ENCODE measurements at regions not wholly inside any gene's neighbourhood (a gene's known extent, or its start where the extent isn't known, plus 50 kb on each side); places are given as distances from the start of the nearest gene placed in this dataset.

DNA sequence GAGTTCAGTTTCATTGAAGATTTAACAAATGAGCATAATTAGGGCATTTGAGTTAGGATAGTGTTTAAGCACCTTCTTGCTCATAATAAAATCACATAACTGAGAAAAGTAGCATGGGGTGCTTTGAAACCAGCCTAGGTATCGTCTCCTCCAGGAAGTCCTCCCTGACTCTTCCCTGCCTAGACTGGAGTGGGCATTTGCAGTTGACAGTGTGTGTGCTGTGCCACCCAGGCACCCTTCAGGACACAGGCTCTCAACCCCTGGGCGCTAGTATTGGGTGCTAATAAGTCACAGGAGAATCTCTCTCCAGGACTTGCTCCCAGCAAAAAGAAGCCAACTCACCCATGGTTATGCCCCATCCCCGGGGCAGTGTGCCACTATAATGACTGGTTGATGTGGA lies 584.1 kb downstream of the INSC start:
- DNase-seq (ENCODE audit: low read depth), result no peak

- no peak for DNase-seq (ENCODE audit: low read depth)
Measured at GRCh38 chr11:15699978-15700377, 585.3 kb downstream of the INSC start.

DNA sequence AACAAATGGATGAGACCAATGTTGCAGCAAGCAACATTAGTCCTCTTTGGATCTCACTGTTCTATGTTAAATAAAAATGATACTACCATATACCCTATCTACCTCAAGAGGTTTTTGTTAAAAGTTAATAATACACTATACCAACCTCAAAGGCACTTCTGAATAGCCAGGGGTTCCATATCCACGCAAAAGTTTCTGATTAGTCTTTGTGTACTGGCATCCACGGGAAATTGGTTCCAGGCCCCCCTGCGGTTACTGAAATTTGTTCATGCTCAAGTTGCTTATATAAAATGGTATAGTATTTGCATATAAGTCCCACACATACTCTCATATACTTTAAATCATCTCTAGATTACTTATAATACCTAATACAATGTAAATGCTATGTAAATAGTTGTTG lies 585.7 kb downstream of the INSC start:
- DNase-seq (ENCODE audit: low read depth), result no peak

- no peak for DNase-seq (ENCODE audit: low read depth)
Measured at GRCh38 chr11:15704064-15704463, 589.3 kb downstream of the INSC start.

- no peak for DNase-seq (ENCODE audit: low read depth)
Measured at GRCh38 chr11:15704556-15704955, 589.8 kb downstream of the INSC start.

DNA sequence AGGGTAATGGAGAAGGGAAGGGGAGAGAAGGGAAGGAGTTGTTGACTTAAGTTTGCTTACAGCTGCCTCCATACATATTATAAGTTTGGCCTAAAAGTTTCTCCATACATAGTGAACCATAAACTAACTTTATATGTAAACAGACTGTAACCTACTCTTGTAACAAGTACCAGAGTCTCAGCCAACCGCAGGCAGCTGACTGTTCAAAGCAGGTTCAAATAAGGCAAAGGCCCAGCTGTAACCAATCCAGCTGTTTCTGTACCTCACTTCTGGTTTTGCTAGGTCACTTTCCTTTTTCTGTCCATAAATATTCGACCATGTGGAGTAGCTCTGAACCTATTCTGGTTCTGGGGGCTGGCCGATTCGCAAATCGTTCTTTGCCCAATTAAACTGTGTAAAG lies 591.2 kb downstream of the INSC start:
- no peak for DNase-seq (ENCODE audit: low read depth)

GRCh38 chr11:15707194-15707593 lies 592.5 kb downstream of the INSC start:
- no peak for DNase-seq (ENCODE audit: low read depth)

DNA sequence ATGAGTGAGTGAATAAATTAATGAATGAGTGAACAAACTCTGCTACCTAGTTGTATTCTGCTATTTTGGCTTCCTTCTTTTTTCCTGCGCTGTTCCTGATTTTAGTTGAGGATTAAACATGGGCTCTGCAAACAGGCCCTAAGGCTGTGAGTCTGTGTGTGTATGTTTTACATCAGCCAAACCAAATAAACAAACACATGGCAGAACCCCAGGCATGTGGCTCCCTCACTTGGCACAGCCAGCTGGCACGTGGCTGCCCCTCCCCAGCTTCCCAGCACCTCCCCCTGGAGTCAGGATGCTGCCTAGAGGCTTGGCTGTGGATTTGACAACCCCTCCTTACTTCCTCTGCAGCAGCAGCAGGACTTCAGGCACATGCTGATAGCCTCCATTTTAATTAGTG lies 593.2 kb downstream of the INSC start:
- DNase-seq (ENCODE audit: low read depth), result no peak

GRCh38 chr11:15710580-15711275 lies 596.0 kb downstream of the INSC start:
- no peak for DNase-seq (ENCODE audit: low read depth)

DNA sequence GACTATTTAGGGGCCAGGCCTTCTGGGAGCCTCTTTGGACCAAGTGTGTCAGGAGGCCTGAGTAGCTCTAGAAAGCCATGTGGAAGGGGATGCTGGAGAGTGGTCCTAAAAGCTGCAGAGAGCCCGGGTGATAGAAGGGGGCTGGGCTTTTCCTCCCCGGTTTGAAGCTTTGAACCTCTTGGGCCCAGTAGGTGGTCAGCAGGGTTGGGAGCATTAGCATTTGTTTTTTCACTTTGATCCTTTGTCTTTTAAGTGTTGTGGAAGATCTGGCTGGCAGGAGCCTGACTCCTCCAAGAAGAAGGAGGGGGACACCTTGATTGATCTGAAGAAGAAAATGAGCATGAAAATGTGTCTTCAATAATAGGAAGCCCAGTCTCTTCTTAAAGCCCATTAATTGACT lies 596.6 kb downstream of the INSC start:
- no peak for DNase-seq (ENCODE audit: low read depth)

DNA sequence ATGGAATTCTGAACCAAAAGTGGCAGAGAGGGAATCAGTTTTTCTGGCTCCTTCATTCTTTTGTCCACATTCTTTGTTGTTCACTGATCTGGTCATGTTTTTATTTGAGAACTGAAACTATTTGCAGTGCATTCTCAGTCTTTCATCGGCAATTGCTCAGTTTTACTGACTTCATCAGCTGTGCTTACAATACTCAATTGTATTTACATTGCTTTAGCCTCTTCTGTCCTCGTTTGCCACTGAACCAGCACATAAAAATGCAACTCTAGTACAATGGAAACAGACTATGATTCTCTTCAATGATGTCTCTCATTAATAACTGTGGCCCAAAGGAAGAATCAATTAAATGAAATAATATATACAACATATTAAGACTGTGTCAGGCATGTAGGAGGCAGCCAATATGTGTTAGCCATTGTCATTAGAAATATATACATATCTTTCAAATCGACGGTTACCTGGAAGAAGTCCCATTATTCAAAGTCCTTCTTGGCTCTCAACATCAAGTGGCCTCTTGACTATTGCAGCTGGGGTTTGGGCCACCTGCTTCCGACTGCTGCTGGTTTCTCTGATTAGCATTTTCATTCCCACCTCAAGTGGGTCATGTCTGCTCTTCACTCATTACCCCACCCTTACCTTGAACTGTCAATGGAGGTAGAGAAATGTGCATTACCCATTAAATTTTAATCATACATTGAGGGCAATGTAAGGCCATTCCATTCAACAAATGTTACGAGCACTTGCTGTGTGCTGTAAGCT lies 600.1 kb downstream of the INSC start:
- no peak for DNase-seq (ENCODE audit: low read depth)

DNA sequence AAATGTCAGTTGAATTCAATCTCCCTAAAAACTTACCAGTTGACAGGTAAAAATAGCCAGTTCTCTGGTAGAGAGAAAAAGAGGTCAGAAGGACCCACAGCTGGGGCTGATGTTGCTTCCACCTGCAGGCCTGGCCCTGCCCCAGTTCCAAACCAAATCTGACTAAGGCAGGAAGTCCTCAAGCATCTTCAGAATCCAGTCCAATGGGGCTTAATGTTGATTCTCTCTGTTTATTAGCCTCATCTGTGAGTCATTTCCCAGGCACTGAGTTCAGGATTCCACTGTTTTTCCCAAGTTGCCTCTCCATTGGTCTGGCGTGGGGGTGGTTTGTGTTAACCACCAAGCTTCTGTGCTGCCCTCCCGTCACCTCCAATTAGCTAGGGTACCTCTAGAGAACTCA lies 601.8 kb downstream of the INSC start:
- DNase-seq (ENCODE audit: low read depth), result no peak

- no peak for DNase-seq (ENCODE audit: low read depth)
Measured at GRCh38 chr11:15720460-15720859, 605.7 kb downstream of the INSC start.

DNA sequence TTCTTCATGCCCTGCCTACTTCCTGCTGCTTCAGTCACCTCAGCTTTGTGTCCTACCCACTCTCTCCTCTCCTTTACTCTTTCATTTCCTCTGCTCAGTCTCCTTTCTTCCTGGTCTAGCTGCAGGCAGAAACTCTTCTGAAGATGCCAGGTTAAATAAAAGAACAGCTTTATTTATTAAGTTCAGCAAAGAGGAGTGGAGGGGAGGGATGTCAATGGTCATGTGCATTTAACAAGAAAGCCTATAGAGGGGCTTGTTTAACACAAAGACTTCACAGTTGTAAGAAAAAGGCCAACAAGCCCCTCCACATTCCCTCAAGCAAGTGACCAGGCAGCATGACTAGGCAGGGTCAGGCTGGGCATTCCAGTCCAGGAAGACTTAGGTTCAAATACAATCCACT lies 609.2 kb downstream of the INSC start:
- no peak for DNase-seq (ENCODE audit: low read depth)

GRCh38 chr11:15724601-15725000 lies 609.9 kb downstream of the INSC start:
- DNase-seq (ENCODE audit: low read depth), result no peak

DNA sequence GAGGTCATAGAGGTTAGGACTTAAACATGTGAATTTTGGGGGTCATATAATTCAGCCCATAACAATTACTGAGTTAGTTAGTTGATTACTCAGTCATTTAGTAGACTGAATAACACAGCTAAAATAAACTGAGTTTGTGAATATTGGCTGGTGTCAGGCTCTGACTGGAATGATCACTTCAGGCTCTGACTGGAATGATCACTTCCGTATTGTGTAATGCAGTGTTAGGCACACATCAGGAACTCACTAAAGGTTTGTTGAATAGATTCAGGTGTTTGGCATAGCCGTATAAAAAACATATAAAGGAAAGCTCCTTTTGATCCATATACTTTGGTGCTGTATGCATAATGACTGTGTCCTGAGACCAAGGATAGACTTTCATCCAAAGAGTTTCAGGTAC lies 610.5 kb downstream of the INSC start:
- no peak for DNase-seq (ENCODE audit: low read depth)

DNA sequence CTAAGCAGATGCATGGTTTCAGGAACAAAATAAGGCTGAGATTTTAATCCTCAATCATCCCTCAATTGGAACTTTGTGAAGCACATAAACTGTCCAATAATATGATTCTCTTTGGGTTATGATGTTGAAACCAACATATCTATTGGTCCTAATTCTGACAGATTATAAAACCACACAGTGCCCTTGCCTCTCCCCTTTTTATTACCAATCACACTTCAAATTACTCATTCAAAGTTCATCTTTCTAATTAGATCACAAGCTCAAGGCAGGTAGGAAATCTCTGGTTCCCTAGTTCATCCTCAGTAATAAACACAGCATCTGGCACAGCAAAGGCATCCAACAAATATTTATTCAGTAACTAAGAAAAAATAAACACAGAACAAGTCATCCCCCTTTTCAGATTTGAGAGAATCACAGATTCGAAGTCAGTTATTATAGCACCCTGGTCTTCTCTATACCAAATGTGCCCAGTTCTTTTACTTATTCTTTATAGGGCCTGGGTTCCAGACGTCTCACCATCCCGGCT lies 611.6 kb downstream of the INSC start:
- DNase-seq (ENCODE audit: low read depth), result no peak

DNA sequence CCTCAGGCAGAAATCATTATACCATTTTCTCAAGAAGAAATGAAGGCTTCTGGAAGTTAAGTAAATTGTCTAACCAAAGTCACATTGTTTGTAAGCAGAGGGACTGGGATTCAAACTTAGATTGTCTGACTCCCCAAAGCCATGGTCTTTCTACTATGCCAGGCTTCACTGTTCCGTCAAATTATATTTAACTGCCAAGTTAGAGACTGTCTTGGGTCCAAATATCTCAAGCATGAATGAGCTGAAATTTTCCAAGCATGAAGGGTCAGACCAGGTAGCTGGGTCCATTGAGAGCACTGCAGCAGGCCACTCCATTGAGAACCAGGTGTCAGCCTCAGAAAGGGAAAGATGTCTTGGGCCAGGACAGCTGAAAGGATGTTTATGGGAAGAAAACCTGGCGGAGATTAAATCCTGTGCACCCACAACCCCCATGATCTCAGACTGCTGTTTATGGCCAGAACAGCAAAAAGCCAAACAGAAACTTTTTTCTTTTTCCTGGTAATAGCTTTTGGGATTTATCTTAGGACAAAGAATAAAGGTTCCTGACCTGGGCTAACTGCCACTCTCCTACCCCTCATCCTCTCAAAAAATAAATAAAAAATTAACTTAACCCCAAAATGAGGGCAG lies 612.3 kb downstream of the INSC start:
- no peak for DNase-seq (ENCODE audit: low read depth)

DNA sequence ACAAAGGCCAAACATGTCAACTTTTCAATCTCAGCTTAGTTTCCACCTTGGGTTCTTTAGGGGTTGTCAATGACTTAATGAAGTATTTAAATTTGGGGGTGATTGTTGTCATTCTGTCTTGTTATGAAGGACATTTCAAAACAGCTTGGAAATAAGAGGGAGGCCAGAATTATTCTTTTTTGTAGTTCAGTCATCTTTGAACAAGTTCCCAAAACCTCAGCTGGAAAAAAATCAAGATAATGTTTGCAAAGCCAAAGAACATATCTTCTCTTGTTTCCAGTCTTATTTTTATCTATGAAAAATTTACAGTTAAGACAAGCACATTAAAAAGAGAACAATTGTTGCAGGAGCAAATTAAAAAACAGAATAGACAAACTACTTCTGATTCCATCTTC lies 612.8 kb downstream of the INSC start:
- DNase-seq (ENCODE audit: low read depth), result no peak

DNA sequence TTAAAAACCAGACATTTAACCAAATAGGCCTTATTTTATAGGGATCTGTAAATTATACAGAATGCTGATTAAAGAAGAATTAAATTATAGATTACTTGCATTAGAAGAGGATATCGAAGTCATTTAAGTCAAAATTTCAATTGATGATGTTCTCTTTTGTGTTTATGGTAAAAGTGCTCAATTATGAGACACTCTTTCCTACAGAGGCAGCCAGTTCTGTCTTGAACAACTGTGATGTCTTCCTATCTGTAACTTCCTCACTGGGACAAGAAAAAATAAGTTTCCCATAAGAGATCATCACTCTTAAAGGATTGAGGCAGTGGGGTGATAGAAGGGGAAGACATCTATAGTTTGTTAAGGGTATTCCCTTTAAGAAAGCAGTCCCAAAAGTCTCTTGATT lies 613.5 kb downstream of the INSC start:
- no peak for DNase-seq (ENCODE audit: low read depth)

GRCh38 chr11:15730263-15730994 lies 615.7 kb downstream of the INSC start:
- no peak for DNase-seq (ENCODE audit: low read depth)

- DNase-seq (ENCODE audit: low read depth), result no peak
Measured at GRCh38 chr11:15730995-15731385, 616.3 kb downstream of the INSC start.

GRCh38 chr11:15735706-15736105 lies 620.6 kb downstream of the SOX6 start:
- no peak for DNase-seq (ENCODE audit: low read depth)

All from non-pigmented ciliary epithelial cell (primary cell).